ENCODE measurements at regions not wholly inside any gene's neighbourhood (a gene's known extent, or its start where the extent isn't known, plus 50 kb on each side); places are given as distances from the start of the nearest gene placed in this dataset.
"Not testable (repeated sequence)": the region's sequence is repeated elsewhere in the genome, so short reads cannot be mapped to it uniquely, and the experiment has no call there.

DNA sequence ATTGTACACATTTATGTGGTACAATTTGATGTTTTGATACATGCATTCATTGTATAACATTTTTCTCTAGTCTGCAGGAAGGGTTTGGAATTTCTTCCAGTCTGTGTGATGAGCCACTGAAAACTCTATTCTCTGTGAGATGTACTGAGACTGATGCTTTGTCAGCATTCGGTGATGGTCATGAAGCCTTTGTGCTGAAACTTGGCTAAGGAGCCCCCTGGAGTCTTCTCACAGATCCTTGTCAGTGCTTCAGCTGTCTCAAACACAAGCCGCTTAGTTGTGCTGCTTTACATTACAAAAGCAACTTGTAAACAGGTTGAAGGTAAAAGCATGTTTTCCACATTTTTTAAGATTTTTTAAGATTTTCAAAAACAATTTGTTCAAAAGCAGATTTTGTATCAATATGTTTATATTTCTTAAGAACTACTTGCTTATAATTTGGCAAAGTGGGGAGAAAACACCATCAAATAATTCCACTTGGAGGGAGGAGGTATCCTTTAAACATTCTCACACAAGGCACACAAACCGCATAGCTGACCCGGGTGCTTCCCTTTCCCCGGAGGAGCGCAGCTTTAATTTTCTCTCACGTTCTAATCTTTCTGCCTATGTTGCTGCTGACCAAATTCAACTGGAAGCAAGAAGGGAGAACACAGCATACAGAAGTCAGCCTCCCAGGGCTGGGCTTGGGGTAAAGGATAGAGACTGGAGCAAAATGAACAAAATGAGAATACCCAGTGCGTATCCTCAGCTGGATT, 249.8 kb upstream of the VSTM2A start:
- Histone ChIP-seq H3K4me3 (ENCODE audit: low read length) (no peak overlapping the region), H3K9me3 (ENCODE audit: control insufficient read depth, low read depth, low read length) (no peaks in the 10 kb centered on the region), H3K4me1 (ENCODE audit: control insufficient read depth, insufficient read depth, low read length) (no peaks in the 10 kb centered on the region), H3K27ac (ENCODE audit: low read length) (no peak overlapping the region), H3K27me3 (ENCODE audit: control insufficient read depth, insufficient read depth, low read length) (no peaks in the 10 kb centered on the region), H3K36me3 (ENCODE audit: control insufficient read depth, insufficient read depth, low read length) (no peaks in the 10 kb centered on the region)
- no CpG with 5 or more reads among the region's 8 CpGs for WGBS (ENCODE audit: insufficient coverage, low lambda C conversion rate)
- DNase-seq = no peak

DNA sequence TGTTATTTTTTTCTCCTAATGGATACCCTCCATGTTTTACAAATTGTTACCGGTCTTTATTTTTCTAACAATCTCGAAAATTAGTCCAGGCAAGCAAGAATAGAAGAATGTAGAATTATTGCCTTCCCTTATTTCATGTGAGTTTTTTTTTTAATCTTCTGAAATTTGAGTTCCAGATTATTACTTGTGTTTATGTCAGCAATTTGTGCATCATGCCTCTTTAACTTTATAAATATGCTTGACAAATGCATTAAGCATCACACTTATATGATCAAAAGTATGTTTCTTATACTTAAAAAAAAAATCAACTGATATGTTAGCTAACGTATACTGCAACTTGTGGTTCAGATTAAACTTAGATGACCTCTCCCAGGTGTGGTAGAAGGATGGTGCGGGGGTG, 242.7 kb upstream of the VSTM2A start:
- no peak for DNase-seq
- no peaks in the 10 kb centered on the region for H3K36me3 ChIP-seq (ENCODE audit: control insufficient read depth, insufficient read depth, low read length)
- no peak overlapping the region for H3K4me3 ChIP-seq (ENCODE audit: low read length)
- no peaks in the 10 kb centered on the region for H3K9me3 ChIP-seq (ENCODE audit: control insufficient read depth, low read depth, low read length)
- H3K27me3 ChIP-seq (ENCODE audit: control insufficient read depth, insufficient read depth, low read length) = no peaks in the 10 kb centered on the region
- WGBS (ENCODE audit: insufficient coverage, low lambda C conversion rate) = 42% methylated on average over 2 of the region's 4 CpGs
- H3K4me1 ChIP-seq (ENCODE audit: control insufficient read depth, insufficient read depth, low read length) = no peaks in the 10 kb centered on the region
- no peak overlapping the region for H3K27ac ChIP-seq (ENCODE audit: low read length)

DNA sequence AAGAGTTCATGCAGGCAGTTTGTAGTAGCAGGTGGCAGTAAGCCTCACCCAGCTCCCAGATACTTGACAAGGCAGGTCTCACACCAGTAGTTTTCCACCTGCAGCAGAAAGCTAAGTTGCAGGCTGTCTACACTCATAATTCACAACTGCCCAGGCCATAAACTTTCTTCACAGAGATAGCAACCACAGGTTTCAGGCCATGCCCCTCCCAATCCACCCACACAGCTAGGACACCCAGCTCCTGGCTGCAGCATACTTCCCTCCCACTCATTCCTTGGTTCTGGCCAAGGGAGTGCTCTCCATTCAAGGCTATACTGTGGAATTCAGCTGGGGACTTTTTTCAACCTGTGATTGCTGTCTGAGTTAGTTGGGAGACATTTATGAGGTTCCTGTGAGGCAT, 226.2 kb upstream of the VSTM2A start:
- not testable (repeated sequence) for H3K27ac ChIP-seq (ENCODE audit: low read length); H3K27me3 ChIP-seq (ENCODE audit: control insufficient read depth, insufficient read depth, low read length); DNase-seq; H3K9me3 ChIP-seq (ENCODE audit: control insufficient read depth, low read depth, low read length); H3K36me3 ChIP-seq (ENCODE audit: control insufficient read depth, insufficient read depth, low read length); H3K4me1 ChIP-seq (ENCODE audit: control insufficient read depth, insufficient read depth, low read length); H3K4me3 ChIP-seq (ENCODE audit: low read length)

DNA sequence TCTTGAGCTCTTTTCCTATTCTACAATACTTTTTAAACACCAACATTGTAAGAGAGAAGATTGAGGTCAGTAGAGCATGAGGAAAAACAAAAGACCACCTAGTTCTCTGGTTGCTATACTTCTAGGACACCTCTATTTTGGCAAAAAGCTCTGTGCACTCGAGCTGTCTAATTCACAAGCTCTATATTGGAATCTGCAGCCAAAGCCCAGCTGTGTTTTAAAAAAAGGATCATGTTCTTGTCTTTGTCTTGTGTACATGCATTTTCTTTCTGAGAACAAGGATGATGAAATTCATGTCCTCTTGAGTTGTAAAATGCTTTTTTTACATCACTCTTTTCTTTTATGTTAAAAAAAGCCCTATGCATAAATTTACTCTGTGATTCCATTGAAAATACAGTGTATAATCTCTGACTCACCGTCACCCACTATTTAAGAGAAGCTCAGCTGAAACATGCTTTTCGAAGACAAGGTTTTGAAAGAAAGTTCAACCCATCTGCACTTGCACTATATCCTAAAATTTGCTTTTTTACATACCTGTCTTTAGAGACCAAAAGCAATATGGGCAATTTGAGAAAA, 215.5 kb upstream of the VSTM2A start:
- no peaks in the 10 kb centered on the region for H3K9me3 ChIP-seq (ENCODE audit: control insufficient read depth, low read depth, low read length)
- no peak for DNase-seq
- no peaks in the 10 kb centered on the region for H3K27me3 ChIP-seq (ENCODE audit: control insufficient read depth, insufficient read depth, low read length)
- H3K4me3 ChIP-seq (ENCODE audit: low read length) = no peak overlapping the region
- no CpG with 5 or more reads among the region's 3 CpGs for WGBS (ENCODE audit: insufficient coverage, low lambda C conversion rate)
- H3K36me3 ChIP-seq (ENCODE audit: control insufficient read depth, insufficient read depth, low read length) = no peaks in the 10 kb centered on the region
- no peaks in the 10 kb centered on the region for H3K4me1 ChIP-seq (ENCODE audit: control insufficient read depth, insufficient read depth, low read length)
- H3K27ac ChIP-seq (ENCODE audit: low read length) = no peak overlapping the region

DNA sequence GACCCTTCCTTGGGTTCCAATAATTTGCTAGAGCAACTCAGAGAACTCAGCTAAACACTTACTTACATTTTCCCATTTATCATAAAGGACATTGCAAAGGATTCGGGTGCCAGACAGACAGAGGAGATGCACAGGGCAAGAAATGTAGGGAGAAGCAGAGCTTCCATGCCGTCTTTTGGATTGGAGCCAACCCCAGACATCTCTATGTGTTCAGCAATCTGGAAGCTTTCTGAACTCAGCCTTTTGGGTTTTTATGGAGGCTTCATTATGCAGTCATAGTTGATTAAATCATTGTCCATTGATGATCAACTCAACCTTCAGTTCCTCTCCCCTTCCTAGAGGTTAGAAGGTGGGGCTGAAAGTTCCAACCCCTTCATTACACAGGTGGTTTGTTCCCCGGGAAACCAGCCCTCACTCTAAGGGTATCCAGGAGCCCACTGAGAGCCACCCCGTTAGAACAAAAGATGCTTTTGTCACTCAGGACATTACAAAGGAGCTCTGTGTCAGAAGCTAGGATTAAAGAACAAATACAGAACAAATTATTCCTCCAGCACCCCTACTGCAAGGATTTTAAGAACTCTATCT, 211.9 kb upstream of the VSTM2A start:
- WGBS (ENCODE audit: insufficient coverage, low lambda C conversion rate) = no CpG with 5 or more reads among the region's 4 CpGs
- Histone ChIP-seq H3K4me3 (ENCODE audit: low read length) (no peak overlapping the region), H3K27me3 (ENCODE audit: control insufficient read depth, insufficient read depth, low read length) (no peaks in the 10 kb centered on the region), H3K27ac (ENCODE audit: low read length) (no peak overlapping the region), H3K4me1 (ENCODE audit: control insufficient read depth, insufficient read depth, low read length) (no peaks in the 10 kb centered on the region), H3K9me3 (ENCODE audit: control insufficient read depth, low read depth, low read length) (no peaks in the 10 kb centered on the region), H3K36me3 (ENCODE audit: control insufficient read depth, insufficient read depth, low read length) (no peaks in the 10 kb centered on the region)
- no peak for DNase-seq

DNA sequence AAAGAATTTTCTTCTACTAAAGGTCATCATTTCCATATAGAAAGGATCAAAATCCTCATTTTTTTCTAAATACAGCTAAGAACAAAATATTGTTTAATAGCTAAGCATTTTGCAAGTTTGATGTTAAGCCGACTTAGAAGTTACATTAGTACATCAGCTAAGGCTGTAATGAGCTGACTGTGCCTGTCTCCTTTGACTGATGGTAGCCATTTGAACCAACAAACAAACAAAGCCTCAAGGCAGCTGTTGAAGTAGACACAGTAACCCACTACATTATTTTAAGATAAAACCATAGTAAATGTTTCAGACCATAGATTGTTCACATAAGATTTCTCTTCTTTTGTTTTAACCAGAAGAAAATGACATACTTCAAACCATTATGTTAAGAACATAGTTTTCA, 210.9 kb upstream of the VSTM2A start:
- Histone ChIP-seq H3K27me3 (ENCODE audit: control insufficient read depth, insufficient read depth, low read length) (no peaks in the 10 kb centered on the region), H3K4me3 (ENCODE audit: low read length) (no peak overlapping the region), H3K27ac (ENCODE audit: low read length) (no peak overlapping the region), H3K9me3 (ENCODE audit: control insufficient read depth, low read depth, low read length) (no peaks in the 10 kb centered on the region), H3K36me3 (ENCODE audit: control insufficient read depth, insufficient read depth, low read length) (no peaks in the 10 kb centered on the region), H3K4me1 (ENCODE audit: control insufficient read depth, insufficient read depth, low read length) (no peaks in the 10 kb centered on the region)
- 50% methylated on average over 1 of the region's 1 CpG for WGBS (ENCODE audit: insufficient coverage, low lambda C conversion rate)
- no peak for DNase-seq

DNA sequence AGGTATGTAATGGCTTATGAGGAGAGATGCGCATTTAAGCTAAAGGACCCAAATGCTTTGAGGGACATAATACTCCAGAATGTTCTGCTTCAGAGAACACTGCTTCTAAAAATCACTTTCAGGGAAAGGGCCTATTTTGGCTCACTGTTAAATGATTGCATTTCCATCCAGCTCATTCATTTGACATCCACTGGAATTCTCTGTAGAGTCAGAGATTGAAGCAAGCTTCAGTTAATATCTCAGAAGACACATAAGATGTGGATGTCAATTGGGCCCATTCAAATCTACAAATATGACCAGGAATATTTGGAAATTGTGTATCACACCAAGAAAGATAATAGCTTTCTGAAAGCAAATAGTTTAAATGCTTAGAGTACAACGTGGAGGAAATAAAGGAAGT, 209.9 kb upstream of the VSTM2A start:
- no peak for DNase-seq
- Histone ChIP-seq H3K36me3 (ENCODE audit: control insufficient read depth, insufficient read depth, low read length) (no peaks in the 10 kb centered on the region), H3K4me1 (ENCODE audit: control insufficient read depth, insufficient read depth, low read length) (no peaks in the 10 kb centered on the region), H3K27me3 (ENCODE audit: control insufficient read depth, insufficient read depth, low read length) (no peaks in the 10 kb centered on the region), H3K9me3 (ENCODE audit: control insufficient read depth, low read depth, low read length) (no peaks in the 10 kb centered on the region), H3K27ac (ENCODE audit: low read length) (no peak overlapping the region), H3K4me3 (ENCODE audit: low read length) (no peak overlapping the region)
- WGBS (ENCODE audit: insufficient coverage, low lambda C conversion rate) = 100% methylated on average over 1 of the region's 2 CpGs

DNA sequence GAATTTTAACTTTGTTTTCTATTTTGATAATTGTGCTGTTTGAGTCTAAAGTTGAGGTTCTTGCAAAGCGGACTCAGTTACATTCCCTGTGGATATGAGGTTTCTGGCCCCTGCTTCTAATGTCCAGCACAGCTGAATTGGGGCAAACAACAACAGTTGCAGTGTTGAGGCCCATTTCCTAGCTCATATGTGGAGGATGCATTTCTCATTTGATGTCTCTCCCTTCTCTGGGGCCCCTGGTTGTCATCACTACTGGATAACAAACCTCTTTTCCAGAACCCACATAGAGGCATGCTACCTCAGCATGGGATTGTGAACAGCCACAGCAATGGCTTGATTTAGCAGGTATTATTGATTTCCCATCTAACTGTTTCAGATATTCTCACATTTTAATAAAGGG, 208.2 kb upstream of the VSTM2A start:
- Histone ChIP-seq H3K36me3 (ENCODE audit: control insufficient read depth, insufficient read depth, low read length) (no peaks in the 10 kb centered on the region), H3K4me1 (ENCODE audit: control insufficient read depth, insufficient read depth, low read length) (no peaks in the 10 kb centered on the region)
- no CpG with 5 or more reads among the region's 1 CpG for WGBS (ENCODE audit: insufficient coverage, low lambda C conversion rate)

DNA sequence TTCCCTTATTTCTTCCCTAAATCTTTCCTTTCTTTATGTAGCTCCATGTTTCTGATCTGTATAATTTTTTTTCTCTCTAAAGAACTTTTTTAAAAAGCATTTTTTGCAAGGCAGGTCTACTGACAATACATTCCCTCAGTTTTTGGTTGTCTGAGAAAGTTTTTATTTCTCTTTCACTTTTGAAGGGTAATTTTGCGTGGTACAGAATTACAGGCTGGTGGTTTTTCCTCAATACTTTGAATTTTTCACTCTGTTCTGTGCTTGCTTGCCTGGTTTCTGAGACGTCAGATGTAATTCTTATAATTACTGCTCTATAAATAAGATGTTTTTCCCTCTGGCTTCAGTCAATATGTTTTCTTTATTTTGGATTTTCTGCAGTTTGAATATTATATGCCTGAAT, 205.4 kb upstream of the VSTM2A start:
- no peak for DNase-seq
- no peak overlapping the region for H3K4me3 ChIP-seq (ENCODE audit: low read length)
- no peak overlapping the region for H3K27ac ChIP-seq (ENCODE audit: low read length)
- WGBS (ENCODE audit: insufficient coverage, low lambda C conversion rate) = 80% methylated on average over 1 of the region's 2 CpGs
- H3K9me3 ChIP-seq (ENCODE audit: control insufficient read depth, low read depth, low read length) = no peaks in the 10 kb centered on the region
- no peaks in the 10 kb centered on the region for H3K27me3 ChIP-seq (ENCODE audit: control insufficient read depth, insufficient read depth, low read length)
- no peaks in the 10 kb centered on the region for H3K4me1 ChIP-seq (ENCODE audit: control insufficient read depth, insufficient read depth, low read length)
- H3K36me3 ChIP-seq (ENCODE audit: control insufficient read depth, insufficient read depth, low read length) = no peaks in the 10 kb centered on the region

More for the DNA sequence above, 208.2 kb upstream of the VSTM2A start:
- no peaks in the 10 kb centered on the region for H3K27me3 ChIP-seq (ENCODE audit: control insufficient read depth, insufficient read depth, low read length)
- H3K27ac ChIP-seq (ENCODE audit: low read length) = no peak overlapping the region
- no peaks in the 10 kb centered on the region for H3K9me3 ChIP-seq (ENCODE audit: control insufficient read depth, low read depth, low read length)
- no peak for DNase-seq
- no peak overlapping the region for H3K4me3 ChIP-seq (ENCODE audit: low read length)

DNA sequence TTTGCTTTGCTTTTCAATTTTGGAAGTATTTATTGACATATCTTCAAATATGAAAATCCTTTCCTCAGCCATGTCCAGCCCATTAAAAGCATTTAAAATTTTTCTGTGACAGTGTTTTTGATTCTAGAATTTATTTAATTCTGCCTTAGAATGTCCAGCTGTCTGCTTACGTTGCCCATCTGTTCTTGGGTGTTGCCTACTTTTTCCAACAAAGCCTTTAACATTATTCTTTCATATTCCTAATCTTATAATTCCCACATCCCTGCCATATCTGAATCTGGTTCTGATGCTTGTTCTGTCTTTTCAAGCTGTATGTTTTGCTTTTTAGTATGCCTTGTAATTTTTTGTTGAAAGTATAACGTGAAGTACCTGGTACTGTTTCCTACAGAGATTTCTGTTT, 204.7 kb upstream of the VSTM2A start:
- DNase-seq = no peak
- WGBS (ENCODE audit: insufficient coverage, low lambda C conversion rate) = no CpG with 5 or more reads among the region's 2 CpGs
- Histone ChIP-seq H3K9me3 (ENCODE audit: control insufficient read depth, low read depth, low read length) (no peaks in the 10 kb centered on the region), H3K27ac (ENCODE audit: low read length) (no peak overlapping the region), H3K27me3 (ENCODE audit: control insufficient read depth, insufficient read depth, low read length) (no peaks in the 10 kb centered on the region), H3K36me3 (ENCODE audit: control insufficient read depth, insufficient read depth, low read length) (no peaks in the 10 kb centered on the region), H3K4me1 (ENCODE audit: control insufficient read depth, insufficient read depth, low read length) (no peaks in the 10 kb centered on the region), H3K4me3 (ENCODE audit: low read length) (no peak overlapping the region)

DNA sequence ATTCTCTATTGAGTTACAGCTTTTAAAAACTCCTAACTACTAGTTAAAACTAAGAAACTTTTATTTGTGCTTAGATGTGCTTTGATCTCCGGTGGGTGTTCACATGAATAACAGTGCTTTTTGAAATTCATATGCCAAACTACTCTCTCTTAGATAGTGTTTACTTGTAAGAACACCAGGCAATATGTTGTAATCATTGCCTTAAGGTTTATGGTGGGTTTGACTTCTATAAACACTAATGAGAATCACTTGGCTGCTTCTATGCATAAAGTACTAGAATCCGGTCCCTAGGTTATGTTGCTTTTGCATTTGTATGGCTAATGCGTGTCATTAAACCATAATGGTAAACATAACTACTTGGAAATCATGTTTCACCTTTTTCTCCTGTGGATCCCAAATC, 203.9 kb upstream of the VSTM2A start:
- DNase-seq = no peak
- Histone ChIP-seq H3K9me3 (ENCODE audit: control insufficient read depth, low read depth, low read length) (no peaks in the 10 kb centered on the region), H3K36me3 (ENCODE audit: control insufficient read depth, insufficient read depth, low read length) (no peaks in the 10 kb centered on the region), H3K4me1 (ENCODE audit: control insufficient read depth, insufficient read depth, low read length) (no peaks in the 10 kb centered on the region), H3K27ac (ENCODE audit: low read length) (no peak overlapping the region), H3K27me3 (ENCODE audit: control insufficient read depth, insufficient read depth, low read length) (no peaks in the 10 kb centered on the region), H3K4me3 (ENCODE audit: low read length) (no peak overlapping the region)
- WGBS (ENCODE audit: insufficient coverage, low lambda C conversion rate) = 100% methylated on average over 1 of the region's 3 CpGs
